Upper lobe of left lung (tissue), 4 donors: ENCODE measurements at regions not wholly inside any gene's neighbourhood (a gene's known extent, or its start where the extent isn't known, plus 50 kb on each side); places are given as distances from the start of the nearest gene placed in this dataset.

ENCODE experiments used
- EP300 ChIP-seq, 4 donors: sonication (generic); formaldehyde crosslinking; IDR thresholded peaks; one replicate each; pipeline ENCODE4 v1.5.1; 2017; ENCODE audit warnings: antibody characterized with exemption in 4 of 4, control low read depth in 2 of 4
- POLR2A ChIP-seq, 4 donors: fragments of 450-650 bp; IDR thresholded peaks; one replicate each; pipeline ENCODE4 v1.5.1; 2016 to 2017; ENCODE audit warnings: antibody characterized with exemption in 4 of 4, mild to moderate bottlenecking in 2 of 4
- POLR2AphosphoS5 ChIP-seq, 2 donors: sonication (generic); formaldehyde crosslinking; IDR thresholded peaks; one replicate each; pipeline ENCODE4 v1.5.1; 2017; ENCODE audit warnings: antibody characterized with exemption in 2 of 2
- TF ChIP-seq, protein P1 (sequence below), 6 experiments: fragments of 450-650 bp in 4 of 6; fragments of 200-600 bp in 2 of 6; sonication (generic) in 2 of 6; IDR thresholded peaks; one replicate each; pipeline ENCODE4 v1.5.1; 2016 to 2019; ENCODE audit warnings: antibody characterized with exemption in 6 of 6

DNA sequence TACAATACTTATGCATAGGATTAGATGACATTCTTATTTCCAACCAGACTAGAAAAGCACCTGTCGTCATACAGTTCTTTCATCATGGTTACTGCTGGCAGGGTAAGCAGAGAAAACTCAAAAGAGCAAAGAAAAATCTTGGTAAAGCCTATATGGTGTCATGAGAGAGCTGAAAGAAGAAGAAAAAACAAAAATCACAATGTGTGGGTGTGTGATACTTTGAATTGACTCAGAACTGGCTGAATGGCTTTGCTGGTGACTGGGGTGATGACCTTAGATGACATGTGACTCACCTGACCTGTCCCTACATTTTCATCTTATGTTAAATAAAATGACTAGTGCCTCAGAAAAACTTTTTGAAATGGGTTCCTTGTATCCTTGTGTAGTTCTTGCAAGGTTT is 278.1 kb upstream of the LMO3 start:
- TF ChIP-seq, protein P1, sequence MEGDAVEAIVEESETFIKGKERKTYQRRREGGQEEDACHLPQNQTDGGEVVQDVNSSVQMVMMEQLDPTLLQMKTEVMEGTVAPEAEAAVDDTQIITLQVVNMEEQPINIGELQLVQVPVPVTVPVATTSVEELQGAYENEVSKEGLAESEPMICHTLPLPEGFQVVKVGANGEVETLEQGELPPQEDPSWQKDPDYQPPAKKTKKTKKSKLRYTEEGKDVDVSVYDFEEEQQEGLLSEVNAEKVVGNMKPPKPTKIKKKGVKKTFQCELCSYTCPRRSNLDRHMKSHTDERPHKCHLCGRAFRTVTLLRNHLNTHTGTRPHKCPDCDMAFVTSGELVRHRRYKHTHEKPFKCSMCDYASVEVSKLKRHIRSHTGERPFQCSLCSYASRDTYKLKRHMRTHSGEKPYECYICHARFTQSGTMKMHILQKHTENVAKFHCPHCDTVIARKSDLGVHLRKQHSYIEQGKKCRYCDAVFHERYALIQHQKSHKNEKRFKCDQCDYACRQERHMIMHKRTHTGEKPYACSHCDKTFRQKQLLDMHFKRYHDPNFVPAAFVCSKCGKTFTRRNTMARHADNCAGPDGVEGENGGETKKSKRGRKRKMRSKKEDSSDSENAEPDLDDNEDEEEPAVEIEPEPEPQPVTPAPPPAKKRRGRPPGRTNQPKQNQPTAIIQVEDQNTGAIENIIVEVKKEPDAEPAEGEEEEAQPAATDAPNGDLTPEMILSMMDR (IDR thresholded peaks at IDR 0.05) = no peak
- TF ChIP-seq POLR2A (IDR thresholded peaks at IDR 0.05) = no peak
- no peak for TF ChIP-seq EP300 (IDR thresholded peaks at IDR 0.05)
- no peak for TF ChIP-seq POLR2AphosphoS5 (IDR thresholded peaks at IDR 0.05)
